ENCODE measurements at regions not wholly inside any gene's neighbourhood (a gene's known extent, or its start where the extent isn't known, plus 50 kb on each side); places are given as distances from the start of the nearest gene placed in this dataset.

DNA sequence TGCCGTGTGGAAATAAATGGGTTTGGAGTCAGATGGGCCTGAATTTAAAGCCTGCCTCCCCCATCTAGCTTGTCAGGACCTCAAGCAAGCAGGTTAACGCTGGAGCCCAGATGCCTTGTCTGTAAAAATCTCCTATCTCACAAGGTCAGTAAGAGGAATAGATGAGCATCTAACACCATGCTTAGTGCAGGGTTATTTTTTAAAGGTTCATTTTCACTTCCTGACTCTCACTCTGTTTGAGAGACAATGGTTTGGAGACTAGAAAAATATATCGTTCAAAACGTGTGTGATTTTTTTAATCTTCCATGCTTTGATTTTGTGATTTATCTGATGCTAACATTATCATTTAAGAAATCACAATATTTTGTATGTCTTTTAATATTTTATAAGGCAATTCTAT, 114.0 kb upstream of the TAB2 start:
- TF ChIP-seq CTCF (conservative IDR thresholded peaks at IDR 0.05; ENCODE audit: low read length) (no peak), EZH2phosphoT487 (IDR thresholded peaks at IDR 0.05; ENCODE audit: borderline replicate concordance) (no peak)
